ENCODE measurements at regions not wholly inside any gene's neighbourhood (a gene's known extent, or its start where the extent isn't known, plus 50 kb on each side); places are given as distances from the start of the nearest gene placed in this dataset.

DNA sequence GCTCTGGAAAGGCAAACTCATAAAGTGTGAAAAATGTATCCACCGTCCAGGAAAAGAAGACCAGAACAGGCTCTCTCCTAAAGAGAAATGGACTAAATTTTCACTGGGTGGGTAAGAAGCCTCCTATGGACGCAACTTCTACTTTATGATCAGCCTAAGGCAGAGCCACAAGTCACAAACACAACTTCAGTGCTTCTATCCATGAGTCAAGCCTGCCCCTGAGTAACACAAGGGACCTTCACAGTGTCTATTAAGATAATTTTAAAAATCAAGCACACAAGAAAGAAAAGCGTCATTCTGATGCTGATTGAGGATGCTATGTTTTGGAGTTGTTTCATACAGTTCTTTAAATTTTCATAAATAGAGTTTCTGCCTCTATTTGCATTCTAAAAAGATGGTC is 601.7 kb upstream of the ARID1B start:
- in situ Hi-C loops (cut with MboI; ENCODE audit: low sequenced_read_pairs) = no loop called here
- no peak overlapping the region for H3K56ac ChIP-seq (ENCODE audit: extremely low read depth, insufficient read depth, low read length)
- intact Hi-C loops (cut with micrococcal nuclease) = no loop called here
- no peak overlapping the region for H2BK120ac ChIP-seq (ENCODE audit: low read depth, low read length)
- H2AK9ac ChIP-seq (replicated peaks; ENCODE audit: low read depth, low read length, poor library complexity) = no peak overlapping the region
- ChIA-PET POLR2A (ENCODE audit: unreplicated experiment) (no interaction called here), CTCF (no interaction called here)
- H3K27me3 ChIP-seq (ENCODE audit: control insufficient read depth, insufficient read depth, low read length) = no peaks in the 10 kb centered on the region
- no peak overlapping the region for H3K14ac ChIP-seq (replicated peaks; ENCODE audit: low read depth, low read length)
- H3K36me3 ChIP-seq (ENCODE audit: control insufficient read depth, insufficient read depth, low read length) = no peaks in the 10 kb centered on the region
- H3K9me3 ChIP-seq (ENCODE audit: control insufficient read depth, insufficient read depth, low read length) = no peaks in the 10 kb centered on the region
- WGBS, 2 experiments (ENCODE audit: extremely low coverage in 2 of 2, insufficient read length in 1 of 2) = no CpG with 5 or more reads among the region's 3 CpGs
- no peak overlapping the region for H2AFZ ChIP-seq (replicated peaks; ENCODE audit: low read length, poor library complexity)
- DNase-seq = no peak
- no peak for ATAC-seq (ENCODE audit: low read depth)
- TF ChIP-seq, protein P1, sequence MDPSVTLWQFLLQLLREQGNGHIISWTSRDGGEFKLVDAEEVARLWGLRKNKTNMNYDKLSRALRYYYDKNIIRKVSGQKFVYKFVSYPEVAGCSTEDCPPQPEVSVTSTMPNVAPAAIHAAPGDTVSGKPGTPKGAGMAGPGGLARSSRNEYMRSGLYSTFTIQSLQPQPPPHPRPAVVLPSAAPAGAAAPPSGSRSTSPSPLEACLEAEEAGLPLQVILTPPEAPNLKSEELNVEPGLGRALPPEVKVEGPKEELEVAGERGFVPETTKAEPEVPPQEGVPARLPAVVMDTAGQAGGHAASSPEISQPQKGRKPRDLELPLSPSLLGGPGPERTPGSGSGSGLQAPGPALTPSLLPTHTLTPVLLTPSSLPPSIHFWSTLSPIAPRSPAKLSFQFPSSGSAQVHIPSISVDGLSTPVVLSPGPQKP (IDR thresholded peaks at IDR 0.05; ENCODE audit: borderline replicate concordance, low read depth, low read length) = no peak
- TF ChIP-seq, protein P2, sequence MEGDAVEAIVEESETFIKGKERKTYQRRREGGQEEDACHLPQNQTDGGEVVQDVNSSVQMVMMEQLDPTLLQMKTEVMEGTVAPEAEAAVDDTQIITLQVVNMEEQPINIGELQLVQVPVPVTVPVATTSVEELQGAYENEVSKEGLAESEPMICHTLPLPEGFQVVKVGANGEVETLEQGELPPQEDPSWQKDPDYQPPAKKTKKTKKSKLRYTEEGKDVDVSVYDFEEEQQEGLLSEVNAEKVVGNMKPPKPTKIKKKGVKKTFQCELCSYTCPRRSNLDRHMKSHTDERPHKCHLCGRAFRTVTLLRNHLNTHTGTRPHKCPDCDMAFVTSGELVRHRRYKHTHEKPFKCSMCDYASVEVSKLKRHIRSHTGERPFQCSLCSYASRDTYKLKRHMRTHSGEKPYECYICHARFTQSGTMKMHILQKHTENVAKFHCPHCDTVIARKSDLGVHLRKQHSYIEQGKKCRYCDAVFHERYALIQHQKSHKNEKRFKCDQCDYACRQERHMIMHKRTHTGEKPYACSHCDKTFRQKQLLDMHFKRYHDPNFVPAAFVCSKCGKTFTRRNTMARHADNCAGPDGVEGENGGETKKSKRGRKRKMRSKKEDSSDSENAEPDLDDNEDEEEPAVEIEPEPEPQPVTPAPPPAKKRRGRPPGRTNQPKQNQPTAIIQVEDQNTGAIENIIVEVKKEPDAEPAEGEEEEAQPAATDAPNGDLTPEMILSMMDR (conservative IDR thresholded peaks at IDR 0.05; ENCODE audit: low read depth, low read length) = no peak
- no peak for TF ChIP-seq SMC3 (IDR thresholded peaks at IDR 0.05; ENCODE audit: low read depth, low read length)
- no peak overlapping the region for H2BK20ac ChIP-seq (ENCODE audit: low read depth, low read length)
- no peaks in the 10 kb centered on the region for H4K20me1 ChIP-seq (ENCODE audit: insufficient read depth, low read length)
- H3K4me1 ChIP-seq (ENCODE audit: control insufficient read depth, insufficient read depth, low read length) = no peaks in the 10 kb centered on the region
- no peak overlapping the region for H3K27ac ChIP-seq (ENCODE audit: insufficient read depth, low read length)
- no peak overlapping the region for H3K23ac ChIP-seq (ENCODE audit: low read depth, low read length)
- no peak overlapping the region for H3K18ac ChIP-seq (ENCODE audit: low read depth, low read length)
- no peak overlapping the region for H3K4me2 ChIP-seq (ENCODE audit: low read depth, low read length)
- dilution Hi-C loops (cut with HindIII; ENCODE audit: low sequenced_read_pairs, unreplicated experiment) = no loop called here
- H2AK5ac ChIP-seq (ENCODE audit: low read depth, low read length) = no peak overlapping the region
- H4K5ac ChIP-seq (ENCODE audit: low read depth, low read length) = no peak overlapping the region
- no peak overlapping the region for H2BK5ac ChIP-seq (ENCODE audit: low read depth, low read length, poor library complexity, severe bottlenecking)
- H3K4me3 ChIP-seq (ENCODE audit: insufficient read depth, low read depth, low read length) = no peak overlapping the region
- no peaks in the 10 kb centered on the region for H3K9me1 ChIP-seq (ENCODE audit: insufficient read depth, low read length)
- BruUV-seq (replicated peaks) = no TSS peak
- H3K4ac ChIP-seq (ENCODE audit: low read depth, low read length) = no peak overlapping the region
- no peak overlapping the region for H2BK15ac ChIP-seq (ENCODE audit: low read depth, low read length)
- H3K79me1 ChIP-seq (ENCODE audit: low read depth in 1 of 2, low read length in 2 of 2) = no peaks in the 10 kb centered on the region
- H4K91ac ChIP-seq (ENCODE audit: insufficient read depth, low read depth, low read length) = no peak overlapping the region
- H3K9ac ChIP-seq (ENCODE audit: low read depth, low read length) = no peak overlapping the region
- no peak overlapping the region for H4K8ac ChIP-seq (ENCODE audit: low read depth in 2 of 2, low read length in 2 of 2)
